ENCODE measurements at regions not wholly inside any gene's neighbourhood (a gene's known extent, or its start where the extent isn't known, plus 50 kb on each side); places are given as distances from the start of the nearest gene placed in this dataset.

- no peaks in the 10 kb centered on the region for H3K9me3 Mint-ChIP-seq (ENCODE audit: unreplicated experiment)
- no peak for DNase-seq (ENCODE audit: unreplicated experiment)
- ChIA-PET CTCF (interaction anchor here (0.5 kb wide), 1 partner anchor 60 kb away, joined by 3 read pairs; no protein-coding TSS in a partner anchor), POLR2A (no interaction called here)
- no TSS peak for BruUV-seq (replicated peaks)
- intact Hi-C loops (cut with micrococcal nuclease) = no loop called here
- H3K36me3 Mint-ChIP-seq (ENCODE audit: insufficient read depth, unreplicated experiment) = no peaks in the 10 kb centered on the region
- no peak for TF ChIP-seq CTCF (IDR thresholded peaks at IDR 0.05; ENCODE audit: unreplicated experiment)
- no peak overlapping the region for H3K4me3 Mint-ChIP-seq (ENCODE audit: unreplicated experiment)
- no peak overlapping the region for H3K27ac Mint-ChIP-seq (ENCODE audit: low read depth, unreplicated experiment)
- H3K4me1 Mint-ChIP-seq (ENCODE audit: insufficient read depth, unreplicated experiment) = no peaks in the 10 kb centered on the region
- H3K27me3 Mint-ChIP-seq (ENCODE audit: insufficient read depth, unreplicated experiment) = peaks cover 56% of the 10 kb centered on the region
Observed at GRCh38 chr9:126153382-126153781, 173.2 kb upstream of the MVB12B start.

GRCh38 chr9:126154182-126154827 is 172.3 kb upstream of the MVB12B start:
- Mint-ChIP-seq H3K27ac (ENCODE audit: low read depth, unreplicated experiment) (no peak overlapping the region), H3K9me3 (ENCODE audit: unreplicated experiment) (no peaks in the 10 kb centered on the region), H3K36me3 (ENCODE audit: insufficient read depth, unreplicated experiment) (no peaks in the 10 kb centered on the region), H3K4me1 (ENCODE audit: insufficient read depth, unreplicated experiment) (no peaks in the 10 kb centered on the region), H3K4me3 (ENCODE audit: unreplicated experiment) (no peak overlapping the region), H3K27me3 (ENCODE audit: insufficient read depth, unreplicated experiment) (peaks cover 61% of the 10 kb centered on the region)
- intact Hi-C loops (cut with micrococcal nuclease) = no loop called here
- CTCF ChIA-PET = no interaction called here
- no TSS peak for BruUV-seq (replicated peaks)
- no peak for DNase-seq (ENCODE audit: unreplicated experiment)
- no peak for TF ChIP-seq CTCF (IDR thresholded peaks at IDR 0.05; ENCODE audit: unreplicated experiment)
- POLR2A ChIA-PET = no interaction called here

- H3K36me3 Mint-ChIP-seq (ENCODE audit: insufficient read depth, unreplicated experiment) = no peaks in the 10 kb centered on the region
Observed at GRCh38 chr9:126154869-126155268, 171.8 kb upstream of the MVB12B start.

More at GRCh38 chr9:126154869-126155268, 171.8 kb upstream of the MVB12B start:
- no peak for DNase-seq (ENCODE audit: unreplicated experiment)
- intact Hi-C loops (cut with micrococcal nuclease) = no loop called here
- Mint-ChIP-seq H3K9me3 (ENCODE audit: unreplicated experiment) (no peaks in the 10 kb centered on the region), H3K4me1 (ENCODE audit: insufficient read depth, unreplicated experiment) (no peaks in the 10 kb centered on the region), H3K4me3 (ENCODE audit: unreplicated experiment) (no peak overlapping the region), H3K27ac (ENCODE audit: low read depth, unreplicated experiment) (no peak overlapping the region), H3K27me3 (ENCODE audit: insufficient read depth, unreplicated experiment) (peaks cover 64% of the 10 kb centered on the region)
- ChIA-PET CTCF (interaction anchor here (0.7 kb wide), 1 partner anchor 16 kb away, joined by 4 read pairs; no protein-coding TSS in a partner anchor), POLR2A (no interaction called here)
- BruUV-seq (replicated peaks) = no TSS peak
- no peak for TF ChIP-seq CTCF (IDR thresholded peaks at IDR 0.05; ENCODE audit: unreplicated experiment)

All from MCF 10A (cell line).